ENCODE measurements at regions not wholly inside any gene's neighbourhood (a gene's known extent, or its start where the extent isn't known, plus 50 kb on each side); places are given as distances from the start of the nearest gene placed in this dataset.

GRCh38 chr5:2030131-2030530 lies 147.4 kb upstream of the IRX4 start:
- Histone ChIP-seq H3K9me3 (no peaks in the 10 kb centered on the region), H3K4me1 (no peaks in the 10 kb centered on the region), H3K36me3 (no peaks in the 10 kb centered on the region), H3K27ac (no peak overlapping the region), H3K4me3 (no peak overlapping the region), H3K9ac (ENCODE audit: low read depth in 2 of 2, low read length in 2 of 2) (no peak overlapping the region), H3K27me3 (no peaks in the 10 kb centered on the region)
- DNase-seq, result no peak
- TF ChIP-seq CTCF (IDR thresholded peaks at IDR 0.05), result no peak
- intact Hi-C loops (cut with DNase I), result no loop called here

GRCh38 chr5:2029206-2029605 lies 146.5 kb upstream of the IRX4 start:
- H3K4me3 ChIP-seq, result no peak overlapping the region
- H3K27me3 ChIP-seq, result no peaks in the 10 kb centered on the region
- H3K36me3 ChIP-seq, result no peaks in the 10 kb centered on the region
- no peak overlapping the region for H3K9ac ChIP-seq (ENCODE audit: low read depth in 2 of 2, low read length in 2 of 2)
- H3K27ac ChIP-seq, result no peak overlapping the region
- TF ChIP-seq CTCF (IDR thresholded peaks at IDR 0.05), result no peak
- H3K9me3 ChIP-seq, result no peaks in the 10 kb centered on the region
- no peaks in the 10 kb centered on the region for H3K4me1 ChIP-seq
- intact Hi-C loops (cut with DNase I), result no loop called here
- DNase-seq, result no peak

GRCh38 chr5:2027790-2028189 lies 145.1 kb upstream of the IRX4 start:
- H3K27me3 ChIP-seq, result no peaks in the 10 kb centered on the region
- H3K36me3 ChIP-seq, result no peaks in the 10 kb centered on the region
- H3K9me3 ChIP-seq, result no peaks in the 10 kb centered on the region
- DNase-seq, result no peak
- H3K4me3 ChIP-seq, result no peak overlapping the region
- no peak overlapping the region for H3K27ac ChIP-seq
- no peaks in the 10 kb centered on the region for H3K4me1 ChIP-seq
- TF ChIP-seq CTCF (IDR thresholded peaks at IDR 0.05), result no peak
- no peak overlapping the region for H3K9ac ChIP-seq (ENCODE audit: low read depth in 2 of 2, low read length in 2 of 2)
- intact Hi-C loops (cut with DNase I), result no loop called here

GRCh38 chr5:2024986-2025721 lies 142.4 kb upstream of the IRX4 start:
- H3K4me3 ChIP-seq, result no peak overlapping the region

GRCh38 chr5:2023196-2023595 lies 140.5 kb upstream of the IRX4 start:
- no peaks in the 10 kb centered on the region for H3K4me1 ChIP-seq
- no peaks in the 10 kb centered on the region for H3K36me3 ChIP-seq
- H3K9me3 ChIP-seq, result no peaks in the 10 kb centered on the region
- H3K4me3 ChIP-seq, result no peak overlapping the region
- no peak overlapping the region for H3K27ac ChIP-seq
- intact Hi-C loops (cut with DNase I), result no loop called here
- no peak overlapping the region for H3K9ac ChIP-seq (ENCODE audit: low read depth in 2 of 2, low read length in 2 of 2)
- no peak for DNase-seq
- no peak for TF ChIP-seq CTCF (IDR thresholded peaks at IDR 0.05)
- no peaks in the 10 kb centered on the region for H3K27me3 ChIP-seq

More at GRCh38 chr5:2024986-2025721, 142.4 kb upstream of the IRX4 start:
- no peaks in the 10 kb centered on the region for H3K36me3 ChIP-seq
- intact Hi-C loops (cut with DNase I), result no loop called here
- no peaks in the 10 kb centered on the region for H3K9me3 ChIP-seq
- no peaks in the 10 kb centered on the region for H3K27me3 ChIP-seq
- no peak for DNase-seq
- no peak for TF ChIP-seq CTCF (IDR thresholded peaks at IDR 0.05)
- no peak overlapping the region for H3K27ac ChIP-seq
- no peaks in the 10 kb centered on the region for H3K4me1 ChIP-seq
- no peak overlapping the region for H3K9ac ChIP-seq (ENCODE audit: low read depth in 2 of 2, low read length in 2 of 2)

Data from colonic mucosa (tissue), 4 donors.